Esophagus squamous epithelium (tissue), 4 donors: ENCODE measurements at regions not wholly inside any gene's neighbourhood (a gene's known extent, or its start where the extent isn't known, plus 50 kb on each side); places are given as distances from the start of the nearest gene placed in this dataset.

Experiments
- POLR2A ChIP-seq, 4 donors: fragments of 450-650 bp; IDR thresholded peaks; one replicate each; pipeline ENCODE4 v1.6.1; 2017; ENCODE audit warnings: antibody characterized with exemption in 4 of 4, mild to moderate bottlenecking in 4 of 4, moderate library complexity in 3 of 4
- TF ChIP-seq, protein P1 (sequence below), 6 experiments: fragments of 450-650 bp in 4 of 6; fragments of 200-600 bp in 2 of 6; sonication (generic) in 2 of 6; IDR thresholded peaks; one replicate each; pipeline ENCODE4 v1.5.1; 2016 to 2019; ENCODE audit warnings: antibody characterized with exemption in 6 of 6, mild to moderate bottlenecking in 4 of 6, moderate library complexity in 4 of 6

DNA sequence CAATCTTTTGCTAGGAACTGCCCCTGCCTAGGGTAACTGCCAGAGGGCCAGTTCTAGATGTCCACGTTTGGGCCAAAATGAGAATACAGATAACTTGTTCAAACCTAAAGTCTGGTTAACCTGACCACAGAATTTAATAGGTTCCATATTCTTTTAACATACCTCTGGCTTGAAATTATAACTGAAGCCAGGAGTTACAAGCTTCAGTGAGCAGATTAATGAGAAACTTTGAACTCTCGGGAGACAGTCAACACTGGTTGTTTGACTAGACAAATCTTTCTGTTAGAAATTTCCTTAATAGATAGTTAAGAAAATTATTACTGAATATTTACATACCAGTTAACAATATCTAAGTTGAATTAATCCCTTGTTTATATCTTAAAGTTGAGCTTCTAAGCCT is 110.0 kb upstream of the KLF7 start:
- TF ChIP-seq, protein P1, sequence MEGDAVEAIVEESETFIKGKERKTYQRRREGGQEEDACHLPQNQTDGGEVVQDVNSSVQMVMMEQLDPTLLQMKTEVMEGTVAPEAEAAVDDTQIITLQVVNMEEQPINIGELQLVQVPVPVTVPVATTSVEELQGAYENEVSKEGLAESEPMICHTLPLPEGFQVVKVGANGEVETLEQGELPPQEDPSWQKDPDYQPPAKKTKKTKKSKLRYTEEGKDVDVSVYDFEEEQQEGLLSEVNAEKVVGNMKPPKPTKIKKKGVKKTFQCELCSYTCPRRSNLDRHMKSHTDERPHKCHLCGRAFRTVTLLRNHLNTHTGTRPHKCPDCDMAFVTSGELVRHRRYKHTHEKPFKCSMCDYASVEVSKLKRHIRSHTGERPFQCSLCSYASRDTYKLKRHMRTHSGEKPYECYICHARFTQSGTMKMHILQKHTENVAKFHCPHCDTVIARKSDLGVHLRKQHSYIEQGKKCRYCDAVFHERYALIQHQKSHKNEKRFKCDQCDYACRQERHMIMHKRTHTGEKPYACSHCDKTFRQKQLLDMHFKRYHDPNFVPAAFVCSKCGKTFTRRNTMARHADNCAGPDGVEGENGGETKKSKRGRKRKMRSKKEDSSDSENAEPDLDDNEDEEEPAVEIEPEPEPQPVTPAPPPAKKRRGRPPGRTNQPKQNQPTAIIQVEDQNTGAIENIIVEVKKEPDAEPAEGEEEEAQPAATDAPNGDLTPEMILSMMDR (IDR thresholded peaks at IDR 0.05) = no peak
- TF ChIP-seq POLR2A (IDR thresholded peaks at IDR 0.05) = no peak
